ENCODE measurements at regions not wholly inside any gene's neighbourhood (a gene's known extent, or its start where the extent isn't known, plus 50 kb on each side); places are given as distances from the start of the nearest gene placed in this dataset.

GRCh38 chr3:27556887-27557286 is 72.7 kb upstream of the SLC4A7 start:
- TF ChIP-seq CTCF (IDR thresholded peaks at IDR 0.05; ENCODE audit: low read depth, low read length, poor library complexity, severe bottlenecking) (no peak), EZH2phosphoT487 (IDR thresholded peaks at IDR 0.05; ENCODE audit: borderline replicate concordance, low read length) (no peak)
